ENCODE measurements at regions not wholly inside any gene's neighbourhood (a gene's known extent, or its start where the extent isn't known, plus 50 kb on each side); places are given as distances from the start of the nearest gene placed in this dataset.

GRCh38 chr7:114302858-114303257, 111.8 kb upstream of the FOXP2 start:
- no peaks in the 10 kb centered on the region for H3K79me2 ChIP-seq (ENCODE audit: insufficient read depth, low read length)
- H2AFZ ChIP-seq (ENCODE audit: low read depth, low read length, poor library complexity, severe bottlenecking) = no peak overlapping the region
- ATAC-seq (no peak; the same call in 1 of the 2 replicates), DNase-seq (ENCODE audit: low read depth, low spot score) (peak; percentile 4)
- no peaks in the 10 kb centered on the region for H4K20me1 ChIP-seq (ENCODE audit: insufficient read depth)
- BruUV-seq (replicated peaks) = no TSS peak
- H3K36me3 ChIP-seq (ENCODE audit: control insufficient read depth in 1 of 2, insufficient read depth in 2 of 2, low read length in 2 of 2) = no peaks in the 10 kb centered on the region
- H3K9ac ChIP-seq (ENCODE audit: low read length) = no peak overlapping the region
- intact Hi-C loops (cut with micrococcal nuclease) = no loop called here
- ChIA-PET RAD21 (ENCODE audit: low non-redundant PET in 1 of 2, low total read pairs in 2 of 2, uncharacterized antibody in 2 of 2, unreplicated experiment in 2 of 2) (no interaction called here), POLR2A (no interaction called here), CTCF (no interaction called here)
- H3K27me3 ChIP-seq (ENCODE audit: insufficient read depth, low read length) = no peaks in the 10 kb centered on the region
- TF ChIP-seq MAX (IDR thresholded peaks at IDR 0.05) = no peak
- TF ChIP-seq SRF (IDR thresholded peaks at IDR 0.05; ENCODE audit: low read depth) = no peak
- TF ChIP-seq JUND (IDR thresholded peaks at IDR 0.05) = no peak
- no peak for TF ChIP-seq POLR2A (IDR thresholded peaks at IDR 0.05; ENCODE audit: borderline replicate concordance, extremely low read depth, insufficient read depth, insufficient read length)
- TF ChIP-seq ELF1 (IDR thresholded peaks at IDR 0.05; ENCODE audit: borderline replicate concordance, low read depth) = no peak
- no peak for TF ChIP-seq EZH2phosphoT487 (IDR thresholded peaks at IDR 0.05; ENCODE audit: borderline replicate concordance)
- TF ChIP-seq SP1 (IDR thresholded peaks at IDR 0.05; ENCODE audit: low read depth) = no peak
- TF ChIP-seq TCF7L2 (IDR thresholded peaks at IDR 0.05; ENCODE audit: borderline replicate concordance, extremely low read depth, insufficient read depth, insufficient read length) = no peak
- TF ChIP-seq CEBPB (IDR thresholded peaks at IDR 0.05; ENCODE audit: low read depth) = no peak
- H3K9me2 ChIP-seq (ENCODE audit: insufficient read depth) = no peaks in the 10 kb centered on the region
- H3K4me2 ChIP-seq (ENCODE audit: low read length) = no peak overlapping the region
- H3K9me3 ChIP-seq (ENCODE audit: control insufficient read depth in 1 of 2, insufficient read depth in 1 of 2, low read depth in 1 of 2, low read length in 2 of 2) = no peaks in the 10 kb centered on the region; a peak in 1 of 4 replicates
- H3K4me3 ChIP-seq (replicated peaks in 1 of 2; ENCODE audit: low read depth in 1 of 2, low read length in 2 of 2) = no peak overlapping the region
- H3K4me1 ChIP-seq (ENCODE audit: control insufficient read depth in 1 of 2, insufficient read depth in 2 of 2, low read length in 2 of 2) = peaks cover 0 to 5% of the 10 kb centered on the region in 2 experiments; a peak in 1 of 4 replicates
- no peak overlapping the region for H3K27ac ChIP-seq (ENCODE audit: low read depth, low read length)

- Histone ChIP-seq H4K20me1 (ENCODE audit: insufficient read depth) (no peaks in the 10 kb centered on the region), H3K4me2 (ENCODE audit: low read length) (no peak overlapping the region), H3K27me3 (ENCODE audit: insufficient read depth, low read length) (no peaks in the 10 kb centered on the region), H3K9ac (ENCODE audit: low read length) (no peak overlapping the region), H3K9me3 (ENCODE audit: control insufficient read depth in 1 of 2, insufficient read depth in 1 of 2, low read depth in 1 of 2, low read length in 2 of 2) (no peaks in the 10 kb centered on the region; a peak in 1 of 4 replicates), H3K79me2 (ENCODE audit: insufficient read depth, low read length) (no peaks in the 10 kb centered on the region), H3K27ac (ENCODE audit: low read depth, low read length) (no peak overlapping the region), H3K36me3 (ENCODE audit: control insufficient read depth in 1 of 2, insufficient read depth in 2 of 2, low read length in 2 of 2) (no peaks in the 10 kb centered on the region), H3K4me1 (ENCODE audit: control insufficient read depth in 1 of 2, insufficient read depth in 2 of 2, low read length in 2 of 2) (peaks cover 0 to 5% of the 10 kb centered on the region in 2 experiments; a peak in 1 of 4 replicates), H2AFZ (ENCODE audit: low read depth, low read length, poor library complexity, severe bottlenecking) (no peak overlapping the region), H3K4me3 (replicated peaks in 1 of 2; ENCODE audit: low read depth in 1 of 2, low read length in 2 of 2) (no peak overlapping the region), H3K9me2 (ENCODE audit: insufficient read depth) (no peaks in the 10 kb centered on the region)
- DNase-seq (ENCODE audit: low read depth, low spot score) = no peak
- no TSS peak for BruUV-seq (replicated peaks)
- intact Hi-C loops (cut with micrococcal nuclease) = no loop called here
- ChIA-PET RAD21 (ENCODE audit: low non-redundant PET in 1 of 2, low total read pairs in 2 of 2, uncharacterized antibody in 2 of 2, unreplicated experiment in 2 of 2) (no interaction called here), POLR2A (no interaction called here), CTCF (no interaction called here)
- ATAC-seq = no peak
- TF ChIP-seq ZBTB33 (IDR thresholded peaks at IDR 0.05; ENCODE audit: extremely low read depth, insufficient replicate concordance, low read length) = no peak
- TF ChIP-seq ZNF274 (IDR thresholded peaks at IDR 0.05; ENCODE audit: low read depth, low read length) = no peak
- TF ChIP-seq EZH2 (IDR thresholded peaks at IDR 0.05) = no peak
- no peak for TF ChIP-seq SIN3A (IDR thresholded peaks at IDR 0.05; ENCODE audit: low read depth)
- TF ChIP-seq JUND (IDR thresholded peaks at IDR 0.05) = no peak
- no peak for TF ChIP-seq CBX3 (IDR thresholded peaks at IDR 0.05; ENCODE audit: low read depth)
- no peak for TF ChIP-seq FOSL1 (IDR thresholded peaks at IDR 0.05; ENCODE audit: low read depth)
- no peak for TF ChIP-seq ATF3 (IDR thresholded peaks at IDR 0.05)
- TF ChIP-seq MAX (IDR thresholded peaks at IDR 0.05) = no peak
Observed at GRCh38 chr7:114298011-114298410, 116.6 kb upstream of the FOXP2 start.

Measured in HCT116 (cell line).